SK-N-SH treated with all-trans-retinoic acid at 6 μM for 48 hours (cell line): ENCODE measurements at regions not wholly inside any gene's neighbourhood (a gene's known extent, or its start where the extent isn't known, plus 50 kb on each side); places are given as distances from the start of the nearest gene placed in this dataset.
A peak's percentile ranks its signal among the peaks of the same experiment; 100 is the strongest.

Experiments used
- ATAC-seq: fragments of 200-7000 bp; cut with Tn5 transposase; 3 replicates; pipeline ENCODE4 v1.9.1; 2020; ENCODE audit warnings: mild to moderate bottlenecking, moderate library complexity
- ARNTL ChIP-seq: fragments of 450-650 bp; formaldehyde crosslinking; IDR thresholded peaks from 2 replicates; pipeline ENCODE4 v1.5.0; 2020; ENCODE audit warnings: low read depth, mild to moderate bottlenecking, moderate library complexity, borderline replicate concordance
- BACH2 ChIP-seq: fragments of 250-450 bp; sonication (Bioruptor Pico); IDR thresholded peaks from 2 replicates; pipeline ENCODE4 v1.9.0; 2021; ENCODE audit warnings: mild to moderate bottlenecking, borderline replicate concordance
- CSDC2 ChIP-seq: fragments of 250-450 bp; sonication (Bioruptor Pico); IDR thresholded peaks from 2 replicates; pipeline ENCODE4 v1.5.0; 2020; ENCODE audit warnings: mild to moderate bottlenecking, moderate library complexity
- GLIS3 ChIP-seq: fragments of 250-450 bp; sonication (Bioruptor Pico); IDR thresholded peaks from 2 replicates; pipeline ENCODE4 v1.5.0; 2020; ENCODE audit warnings: mild to moderate bottlenecking, moderate library complexity
- ISL1 ChIP-seq: fragments of 250-450 bp; sonication (Bioruptor Pico); IDR thresholded peaks from 2 replicates; pipeline ENCODE4 v2.1.2; 2022; ENCODE audit warnings: mild to moderate bottlenecking, moderate library complexity
- OSR1 ChIP-seq: fragments of 250-450 bp; sonication (Bioruptor Pico); IDR thresholded peaks from 2 replicates; pipeline ENCODE4 v1.8.0; 2022; ENCODE audit warnings: moderate library complexity, mild to moderate bottlenecking, inconsistent platforms
- PATZ1 ChIP-seq: fragments of 250-450 bp; sonication (Bioruptor Pico); IDR thresholded peaks from 2 replicates; pipeline ENCODE4 v1.8.0; 2020; ENCODE audit warnings: mild to moderate bottlenecking, moderate library complexity, borderline replicate concordance
- PPARA ChIP-seq: fragments of 250-450 bp; sonication (Bioruptor Pico); IDR thresholded peaks from 2 replicates; pipeline ENCODE4 v1.5.0; 2020; ENCODE audit warnings: mild to moderate bottlenecking, borderline replicate concordance
- RARB ChIP-seq: fragments of 250-450 bp; sonication (Bioruptor Pico); IDR thresholded peaks from 2 replicates; pipeline ENCODE4 v1.8.0; 2021; ENCODE audit warnings: mild to moderate bottlenecking, moderate library complexity
- TCF4 ChIP-seq: fragments of 250-450 bp; sonication (Bioruptor Pico); IDR thresholded peaks from 2 replicates; pipeline ENCODE4 v1.8.0; 2021; ENCODE audit warnings: mild to moderate bottlenecking, moderate library complexity, borderline replicate concordance
- TOX ChIP-seq: fragments of 250-450 bp; sonication (Bioruptor Pico); IDR thresholded peaks from 2 replicates; pipeline ENCODE4 v1.8.0; 2021; ENCODE audit warnings: mild to moderate bottlenecking, moderate library complexity, borderline replicate concordance
- TSHZ2 ChIP-seq: fragments of 250-450 bp; sonication (Bioruptor Pico); IDR thresholded peaks from 2 replicates; pipeline ENCODE4 v1.5.0; 2020; ENCODE audit warnings: mild to moderate bottlenecking, moderate library complexity
- ZC3H10 ChIP-seq: fragments of 250-450 bp; sonication (Bioruptor Pico); IDR thresholded peaks from 2 replicates; pipeline ENCODE4 v1.5.1; 2021; ENCODE audit warnings: mild to moderate bottlenecking, moderate library complexity
- ZFP3 ChIP-seq: fragments of 250-450 bp; sonication (Bioruptor Pico); IDR thresholded peaks from 2 replicates; pipeline ENCODE4 v1.5.0; 2020; ENCODE audit warnings: mild to moderate bottlenecking, moderate library complexity
- ZFP30 ChIP-seq: fragments of 450-650 bp; formaldehyde crosslinking; IDR thresholded peaks from 2 replicates; pipeline ENCODE4 v1.5.0; 2022; ENCODE audit warnings: mild to moderate bottlenecking, moderate library complexity
- ZNF70 ChIP-seq: fragments of 450-650 bp; formaldehyde crosslinking; IDR thresholded peaks from 2 replicates; pipeline ENCODE4 v1.5.0; 2020; ENCODE audit warnings: mild to moderate bottlenecking, moderate library complexity

GRCh38 chr3:184505076-184505878 lies 56.3 kb upstream of the EPHB3 start (continued):
- TF ChIP-seq TSHZ2 (CRISPR knock-in tag): no peak
- peak; percentile 56; the same call in 1 of the 2 replicates for TF ChIP-seq PATZ1 (CRISPR knock-in tag)
- TF ChIP-seq OSR1 (CRISPR knock-in tag): no peak
- TF ChIP-seq PPARA (CRISPR knock-in tag): no peak
- TF ChIP-seq RARB: no peak
- TF ChIP-seq CSDC2 (CRISPR knock-in tag): no peak

GRCh38 chr3:184506561-184506991 lies 55.0 kb upstream of the EPHB3 start:
- ATAC-seq: peak; percentile 48; the same call in 2 of the 3 replicates
- TF ChIP-seq TSHZ2 (CRISPR knock-in tag): no peak
- TF ChIP-seq PATZ1 (CRISPR knock-in tag): 0 out of 2 replicates have a peak, but pooled peaks have one; percentile 56
- peak; percentile 66 for TF ChIP-seq ISL1 (CRISPR knock-in tag)
- TF ChIP-seq GLIS3: no peak

GRCh38 chr3:184508938-184509337 lies 52.6 kb upstream of the EPHB3 start:
- TF ChIP-seq TOX (CRISPR knock-in tag): no peak
- no peak for TF ChIP-seq RARB
- no peak for TF ChIP-seq ZNF70
- no peak for TF ChIP-seq ZC3H10 (CRISPR knock-in tag)
- no peak for ATAC-seq

GRCh38 chr3:184511741-184512140 lies 49.8 kb upstream of the EPHB3 start:
- TF ChIP-seq RARB (no peak), TCF4 (no peak), ZNF70 (no peak), CSDC2 (CRISPR knock-in tag) (no peak), TSHZ2 (CRISPR knock-in tag) (no peak), ZFP3 (CRISPR knock-in tag) (no peak), ZFP30 (CRISPR knock-in tag) (no peak), TOX (CRISPR knock-in tag) (no peak), GLIS3 (no peak), OSR1 (CRISPR knock-in tag) (no peak), PPARA (CRISPR knock-in tag) (no peak), ZC3H10 (CRISPR knock-in tag) (no peak), ARNTL (CRISPR knock-in tag) (no peak), PATZ1 (CRISPR knock-in tag) (no peak), BACH2 (no peak)
- ATAC-seq: no peak
